Progenitor cell of endocrine pancreas (in vitro differentiated cells): ENCODE measurements at regions not wholly inside any gene's neighbourhood (a gene's known extent, or its start where the extent isn't known, plus 50 kb on each side); places are given as distances from the start of the nearest gene placed in this dataset.

Experiments
- DNase-seq: peaks from one replicate; pipeline ENCODE4 v3.0.0; 2021; ENCODE audit warnings: low spot score; ENCODE audit not compliant: unreplicated experiment
- H3K27ac Mint-ChIP-seq: 2 replicates; pipeline ENCODE4 v1.8.0; 2021; ENCODE audit warnings: mild to moderate bottlenecking, moderate library complexity, mixed read lengths
- H3K27me3 Mint-ChIP-seq: 2 replicates; pipeline ENCODE4 v1.8.0; 2021; ENCODE audit warnings: mixed read lengths
- H3K36me3 Mint-ChIP-seq: 2 replicates; pipeline ENCODE4 v1.8.0; 2022; ENCODE audit warnings: mixed read lengths; ENCODE audit not compliant: insufficient read depth
- H3K4me1 Mint-ChIP-seq: 2 replicates; pipeline ENCODE4 v1.8.0; 2021; ENCODE audit warnings: low read depth, mixed read lengths
- H3K4me3 Mint-ChIP-seq: 2 replicates; pipeline ENCODE4 v1.8.0; 2021; ENCODE audit warnings: low read depth, mild to moderate bottlenecking, moderate library complexity, mixed read lengths
- H3K9me3 Mint-ChIP-seq: 2 replicates; pipeline ENCODE4 v1.8.0; 2021; ENCODE audit warnings: low read depth, mixed read lengths
- TF ChIP-seq, protein P1 (sequence below): fragments of 200-600 bp; sonication (generic); IDR thresholded peaks from one replicate; pipeline ENCODE4 v1.5.0; 2021; ENCODE audit warnings: antibody characterized with exemption, mild to moderate bottlenecking; ENCODE audit not compliant: unreplicated experiment

DNA sequence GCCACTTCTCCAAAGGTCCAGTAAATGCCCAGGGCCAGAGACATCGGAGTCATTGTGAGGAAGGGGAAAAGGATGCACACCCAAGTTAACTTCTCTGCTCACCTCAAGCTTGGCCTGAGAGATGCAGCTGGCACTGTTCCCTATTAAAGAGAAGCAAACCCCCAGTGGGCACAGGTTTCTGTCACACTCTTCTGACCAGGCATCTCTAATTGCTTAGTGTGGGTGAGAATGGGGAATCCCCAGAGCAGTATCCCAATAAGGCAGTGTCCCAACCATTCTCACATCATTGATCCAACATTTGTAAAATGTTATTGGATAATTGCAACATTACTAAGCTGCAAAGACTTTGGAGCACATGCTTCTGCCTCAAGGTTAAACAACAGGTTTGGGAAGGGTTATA is 232.3 kb downstream of the ADGRG6 start:
- DNase-seq: no peak
- peaks cover 13% of the 10 kb centered on the region for H3K9me3 Mint-ChIP-seq
- H3K36me3 Mint-ChIP-seq: no peaks in the 10 kb centered on the region
- no peaks in the 10 kb centered on the region for H3K4me1 Mint-ChIP-seq
- H3K4me3 Mint-ChIP-seq: no peak overlapping the region
- no peak overlapping the region for H3K27ac Mint-ChIP-seq
- no peaks in the 10 kb centered on the region for H3K27me3 Mint-ChIP-seq
- TF ChIP-seq, protein P1, sequence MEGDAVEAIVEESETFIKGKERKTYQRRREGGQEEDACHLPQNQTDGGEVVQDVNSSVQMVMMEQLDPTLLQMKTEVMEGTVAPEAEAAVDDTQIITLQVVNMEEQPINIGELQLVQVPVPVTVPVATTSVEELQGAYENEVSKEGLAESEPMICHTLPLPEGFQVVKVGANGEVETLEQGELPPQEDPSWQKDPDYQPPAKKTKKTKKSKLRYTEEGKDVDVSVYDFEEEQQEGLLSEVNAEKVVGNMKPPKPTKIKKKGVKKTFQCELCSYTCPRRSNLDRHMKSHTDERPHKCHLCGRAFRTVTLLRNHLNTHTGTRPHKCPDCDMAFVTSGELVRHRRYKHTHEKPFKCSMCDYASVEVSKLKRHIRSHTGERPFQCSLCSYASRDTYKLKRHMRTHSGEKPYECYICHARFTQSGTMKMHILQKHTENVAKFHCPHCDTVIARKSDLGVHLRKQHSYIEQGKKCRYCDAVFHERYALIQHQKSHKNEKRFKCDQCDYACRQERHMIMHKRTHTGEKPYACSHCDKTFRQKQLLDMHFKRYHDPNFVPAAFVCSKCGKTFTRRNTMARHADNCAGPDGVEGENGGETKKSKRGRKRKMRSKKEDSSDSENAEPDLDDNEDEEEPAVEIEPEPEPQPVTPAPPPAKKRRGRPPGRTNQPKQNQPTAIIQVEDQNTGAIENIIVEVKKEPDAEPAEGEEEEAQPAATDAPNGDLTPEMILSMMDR: no peak

DNA sequence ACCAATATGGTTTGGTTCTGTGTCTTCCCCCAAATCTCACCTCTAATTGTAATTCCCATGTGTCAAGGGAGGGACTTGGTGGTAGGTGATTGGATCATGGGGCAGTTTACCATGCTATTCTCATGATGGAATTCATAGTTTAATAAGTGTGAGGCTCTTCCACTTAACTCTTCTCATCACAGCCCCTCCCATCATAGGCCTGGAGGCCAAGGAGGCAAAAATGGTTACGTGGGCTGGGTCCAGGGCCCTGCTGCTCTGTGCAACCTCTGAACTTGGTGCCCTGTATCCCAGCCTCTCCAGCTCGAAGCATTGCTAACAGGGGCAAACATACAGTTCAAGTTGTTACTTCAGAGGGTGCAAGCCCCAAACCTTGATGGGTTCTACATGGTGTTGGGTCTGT is 232.7 kb downstream of the ADGRG6 start:
- DNase-seq: no peak
- H3K36me3 Mint-ChIP-seq: no peaks in the 10 kb centered on the region
- no peak overlapping the region for H3K27ac Mint-ChIP-seq
- TF ChIP-seq, protein P1: no peak
- no peak overlapping the region for H3K4me3 Mint-ChIP-seq
- H3K27me3 Mint-ChIP-seq: no peaks in the 10 kb centered on the region
- H3K4me1 Mint-ChIP-seq: no peaks in the 10 kb centered on the region
- H3K9me3 Mint-ChIP-seq: peaks cover 13% of the 10 kb centered on the region

DNA sequence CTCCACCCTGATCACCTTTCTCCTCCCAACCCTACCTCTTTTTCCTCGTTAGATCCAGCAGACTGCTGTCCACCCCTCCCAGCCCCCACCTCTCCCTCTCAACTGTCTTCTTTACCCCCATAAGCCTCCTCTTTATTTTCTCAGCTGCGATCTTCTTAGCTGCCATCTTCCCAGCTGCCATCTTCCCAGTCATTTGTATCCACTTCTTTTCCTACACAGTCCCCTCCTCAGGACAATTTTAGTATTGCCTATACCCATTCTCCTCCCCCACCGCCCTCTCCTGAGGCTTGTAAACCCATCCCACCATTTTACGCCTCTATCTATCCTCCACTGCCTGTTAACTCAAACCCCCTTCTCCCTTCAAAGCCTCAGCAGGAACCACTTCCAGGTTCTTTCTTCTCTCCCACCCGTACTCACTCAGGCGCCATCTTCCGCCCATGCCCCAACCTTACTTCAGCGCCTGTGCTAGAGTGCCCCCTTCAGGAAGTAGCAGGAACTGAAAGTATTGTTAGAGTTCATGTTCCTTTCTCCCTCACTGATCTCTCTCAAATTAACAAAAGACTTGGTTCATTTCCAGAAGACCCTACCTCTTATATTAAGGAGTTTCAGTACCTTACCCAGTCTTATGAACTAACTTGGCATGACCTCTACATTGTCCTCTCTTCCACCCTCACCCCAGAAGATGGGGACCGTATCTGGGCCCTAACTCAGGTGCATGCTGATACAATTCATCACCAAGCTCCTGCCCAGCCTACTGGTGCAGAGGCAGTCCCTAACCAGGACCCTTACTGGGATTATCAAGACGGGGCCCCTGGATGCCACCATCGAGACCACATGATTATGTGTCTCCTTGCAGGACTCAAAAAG is 236.0 kb downstream of the ADGRG6 start:
- Mint-ChIP-seq H3K27me3 (no peaks in the 10 kb centered on the region), H3K4me3 (no peak overlapping the region), H3K27ac (no peak overlapping the region), H3K4me1 (no peaks in the 10 kb centered on the region), H3K36me3 (no peaks in the 10 kb centered on the region), H3K9me3 (peaks cover 13% of the 10 kb centered on the region)
- TF ChIP-seq, protein P1: peak; percentile 27
- no peak for DNase-seq

DNA sequence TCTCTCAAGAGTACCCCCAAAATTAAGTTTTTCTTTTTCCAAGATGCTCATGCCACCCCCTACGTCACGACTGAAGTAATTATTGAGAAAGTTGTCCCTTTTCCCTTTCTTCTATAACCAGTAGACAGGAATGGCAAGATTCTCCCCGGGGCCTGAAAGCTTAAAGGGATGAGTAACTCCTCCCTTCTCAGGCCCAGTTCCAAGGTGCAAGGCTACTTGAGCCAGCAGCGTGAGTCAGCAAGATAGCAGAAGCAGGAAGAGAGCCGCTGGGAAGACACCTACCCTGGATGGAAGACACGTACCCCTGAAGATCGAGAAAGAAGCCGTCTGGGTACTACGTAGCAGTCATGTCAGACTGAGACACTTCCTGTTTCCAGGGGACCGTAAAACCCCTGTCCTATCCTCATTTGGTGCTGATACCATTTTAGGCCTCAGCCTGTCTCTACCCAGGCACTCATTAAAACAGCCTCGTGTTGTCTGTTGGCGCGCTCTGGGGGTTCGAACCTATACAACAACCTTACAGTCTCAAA is 241.0 kb downstream of the ADGRG6 start:
- H3K27me3 Mint-ChIP-seq: no peaks in the 10 kb centered on the region
- no peaks in the 10 kb centered on the region for H3K9me3 Mint-ChIP-seq
- TF ChIP-seq, protein P1: no peak
- H3K4me1 Mint-ChIP-seq: no peaks in the 10 kb centered on the region
- no peak overlapping the region for H3K27ac Mint-ChIP-seq
- H3K36me3 Mint-ChIP-seq: no peaks in the 10 kb centered on the region
- no peak for DNase-seq
- H3K4me3 Mint-ChIP-seq: no peak overlapping the region

DNA sequence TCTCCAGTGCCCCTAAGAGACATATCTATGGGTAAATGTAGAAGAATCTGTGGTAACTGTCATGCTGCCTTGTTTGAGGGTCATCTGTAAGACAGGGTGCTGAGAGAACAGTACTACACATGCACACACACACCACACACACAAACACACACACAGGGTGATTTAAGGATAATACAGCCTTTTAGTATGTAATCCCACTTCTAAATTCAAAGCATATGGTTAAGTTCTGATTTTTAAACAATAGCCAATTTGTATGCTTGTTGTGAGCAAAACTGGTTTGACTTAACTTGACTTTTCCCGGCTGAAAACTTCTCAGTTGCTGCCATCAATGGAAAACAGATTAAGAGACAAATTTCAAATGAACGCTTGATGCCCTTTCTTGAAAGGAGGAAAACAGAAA is 241.8 kb downstream of the ADGRG6 start:
- TF ChIP-seq, protein P1: no peak
- no peaks in the 10 kb centered on the region for H3K36me3 Mint-ChIP-seq
- no peak for DNase-seq
- H3K4me3 Mint-ChIP-seq: no peak overlapping the region
- no peaks in the 10 kb centered on the region for H3K4me1 Mint-ChIP-seq
- no peaks in the 10 kb centered on the region for H3K9me3 Mint-ChIP-seq
- H3K27me3 Mint-ChIP-seq: no peaks in the 10 kb centered on the region
- H3K27ac Mint-ChIP-seq: no peak overlapping the region
